ENCODE measurements at regions not wholly inside any gene's neighbourhood (a gene's known extent, or its start where the extent isn't known, plus 50 kb on each side); places are given as distances from the start of the nearest gene placed in this dataset.

- no peak for TF ChIP-seq CTCF (IDR thresholded peaks at IDR 0.05; ENCODE audit: poor library complexity, severe bottlenecking)
- Histone ChIP-seq H3K27me3 (ENCODE audit: insufficient read depth, poor library complexity, severe bottlenecking) (no peaks in the 10 kb centered on the region), H3K4me3 (ENCODE audit: severe bottlenecking) (no peak overlapping the region), H3K4me1 (ENCODE audit: insufficient read depth, poor library complexity, severe bottlenecking) (no peaks in the 10 kb centered on the region), H3K9me3 (ENCODE audit: severe bottlenecking) (no peaks in the 10 kb centered on the region), H3K36me3 (ENCODE audit: low read depth) (no peaks in the 10 kb centered on the region), H3K27ac (ENCODE audit: poor library complexity, severe bottlenecking) (no peak overlapping the region)
- DNase-seq (ENCODE audit: low spot score): no peak
- no peak for ATAC-seq (ENCODE audit: low read depth)
Observed at GRCh38 chr11:42951266-42951665, 360.5 kb upstream of the API5 start.

- Histone ChIP-seq H3K36me3 (ENCODE audit: low read depth) (no peaks in the 10 kb centered on the region), H3K27me3 (ENCODE audit: insufficient read depth, poor library complexity, severe bottlenecking) (no peaks in the 10 kb centered on the region), H3K4me3 (ENCODE audit: severe bottlenecking) (no peak overlapping the region), H3K27ac (ENCODE audit: poor library complexity, severe bottlenecking) (no peak overlapping the region), H3K4me1 (ENCODE audit: insufficient read depth, poor library complexity, severe bottlenecking) (no peaks in the 10 kb centered on the region), H3K9me3 (ENCODE audit: severe bottlenecking) (peaks cover 2% of the 10 kb centered on the region)
- no peak for TF ChIP-seq CTCF (IDR thresholded peaks at IDR 0.05; ENCODE audit: poor library complexity, severe bottlenecking)
- DNase-seq (ENCODE audit: low spot score): no peak
- no peak for ATAC-seq (ENCODE audit: low read depth)
Observed at GRCh38 chr11:42957831-42958230, 354.0 kb upstream of the API5 start.

GRCh38 chr11:42958635-42959034 is 353.2 kb upstream of the API5 start:
- Histone ChIP-seq H3K4me3 (ENCODE audit: severe bottlenecking) (no peak overlapping the region), H3K27me3 (ENCODE audit: insufficient read depth, poor library complexity, severe bottlenecking) (no peaks in the 10 kb centered on the region), H3K36me3 (ENCODE audit: low read depth) (no peaks in the 10 kb centered on the region), H3K4me1 (ENCODE audit: insufficient read depth, poor library complexity, severe bottlenecking) (no peaks in the 10 kb centered on the region), H3K27ac (ENCODE audit: poor library complexity, severe bottlenecking) (no peak overlapping the region), H3K9me3 (ENCODE audit: severe bottlenecking) (peaks cover 2% of the 10 kb centered on the region)
- no peak for TF ChIP-seq CTCF (IDR thresholded peaks at IDR 0.05; ENCODE audit: poor library complexity, severe bottlenecking)
- ATAC-seq (ENCODE audit: low read depth): no peak
- no peak for DNase-seq (ENCODE audit: low spot score)

DNA sequence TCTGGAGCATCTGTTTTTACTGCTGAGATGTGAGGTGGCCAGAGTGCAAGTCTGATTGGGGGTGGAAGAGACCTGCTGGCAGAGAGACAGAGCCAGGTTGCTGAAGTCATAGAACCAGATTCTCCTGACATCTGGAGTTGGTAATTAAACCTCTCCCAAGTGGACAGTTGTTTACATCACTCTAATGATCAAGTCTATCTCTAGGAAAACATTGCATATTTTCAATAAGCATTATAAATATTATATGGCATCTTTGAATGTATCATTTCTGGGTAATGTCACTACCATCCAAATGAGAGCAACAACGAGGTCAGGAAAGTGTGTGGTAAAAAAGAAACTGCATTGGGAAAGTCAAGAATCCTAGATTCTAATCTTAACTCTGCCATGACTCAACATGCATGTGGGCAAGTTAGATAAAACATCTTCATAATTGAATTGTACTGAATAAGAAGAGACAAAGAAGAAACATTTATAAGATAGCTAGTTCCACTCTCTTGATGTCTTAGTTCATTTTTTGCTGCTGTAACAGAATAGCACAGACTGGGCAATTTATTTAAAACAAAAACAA is 351.2 kb upstream of the API5 start:
- Histone ChIP-seq H3K4me3 (ENCODE audit: severe bottlenecking) (no peak overlapping the region), H3K36me3 (ENCODE audit: low read depth) (no peaks in the 10 kb centered on the region), H3K27me3 (ENCODE audit: insufficient read depth, poor library complexity, severe bottlenecking) (no peaks in the 10 kb centered on the region), H3K27ac (ENCODE audit: poor library complexity, severe bottlenecking) (no peak overlapping the region), H3K4me1 (ENCODE audit: insufficient read depth, poor library complexity, severe bottlenecking) (no peaks in the 10 kb centered on the region), H3K9me3 (ENCODE audit: severe bottlenecking) (peaks cover 2% of the 10 kb centered on the region)
- TF ChIP-seq CTCF (IDR thresholded peaks at IDR 0.05; ENCODE audit: poor library complexity, severe bottlenecking): no peak
- no peak for DNase-seq (ENCODE audit: low spot score)
- no peak for ATAC-seq (ENCODE audit: low read depth)

- H3K27ac ChIP-seq (ENCODE audit: poor library complexity, severe bottlenecking): no peak overlapping the region
- no peak for TF ChIP-seq CTCF (IDR thresholded peaks at IDR 0.05; ENCODE audit: poor library complexity, severe bottlenecking)
- no peaks in the 10 kb centered on the region for H3K27me3 ChIP-seq (ENCODE audit: insufficient read depth, poor library complexity, severe bottlenecking)
- H3K4me3 ChIP-seq (ENCODE audit: severe bottlenecking): no peak overlapping the region
- H3K4me1 ChIP-seq (ENCODE audit: insufficient read depth, poor library complexity, severe bottlenecking): no peaks in the 10 kb centered on the region
- ATAC-seq (ENCODE audit: low read depth) (no peak), DNase-seq (ENCODE audit: low spot score) (no peak)
- H3K9me3 ChIP-seq (ENCODE audit: severe bottlenecking): no peaks in the 10 kb centered on the region
- no peaks in the 10 kb centered on the region for H3K36me3 ChIP-seq (ENCODE audit: low read depth)
Observed at GRCh38 chr11:42967653-42968052, 344.1 kb upstream of the API5 start.
